Gastroesophageal sphincter (tissue), 4 donors: ENCODE measurements at regions not wholly inside any gene's neighbourhood (a gene's known extent, or its start where the extent isn't known, plus 50 kb on each side); places are given as distances from the start of the nearest gene placed in this dataset.
"Not testable (repeated sequence)": the region's sequence is repeated elsewhere in the genome, so short reads cannot be mapped to it uniquely, and the experiment has no call there.

Source experiments
- ATAC-seq: fragments of 150-250 bp; one replicate; pipeline ENCODE4 v1.9.1; 2016; ENCODE audit warnings: mild to moderate bottlenecking, moderate library complexity
- H3K27ac ChIP-seq, 4 donors: fragments of 200-600 bp; sonication (generic) in 3 of 4; 1 replicate in 3 of 4; 2 replicates in 1 of 4; pipeline ENCODE4 v1.5.1; 2016 to 2019
- H3K27me3 ChIP-seq: fragments of 200-600 bp; sonication (generic); one replicate; pipeline ENCODE4 v1.5.1; 2019
- H3K36me3 ChIP-seq, 2 donors: fragments of 200-600 bp; sonication (generic); one replicate each; pipeline ENCODE4 v1.5.1; 2019; ENCODE audit warnings: control low read depth in 1 of 2
- H3K4me1 ChIP-seq, 3 donors: fragments of 200-600 bp; sonication (generic); 1 replicate in 2 of 3; 2 replicates in 1 of 3; pipeline ENCODE4 v1.5.1; 2016 to 2019; ENCODE audit warnings: control low read depth in 2 of 3
- H3K4me3 ChIP-seq, 2 donors: fragments of 200-600 bp; sonication (generic); one replicate each; pipeline ENCODE4 v1.5.1; 2019; ENCODE audit warnings: mild to moderate bottlenecking in 1 of 2, moderate library complexity in 1 of 2
- H3K9me3 ChIP-seq, 3 donors: fragments of 200-600 bp; sonication (generic); one replicate each; pipeline ENCODE4 v1.5.1; 2017 to 2019; ENCODE audit warnings: control low read depth in 2 of 3
- EP300 ChIP-seq: sonication (generic); formaldehyde crosslinking; IDR thresholded peaks from one replicate; pipeline ENCODE4 v1.6.1; 2017; ENCODE audit warnings: antibody characterized with exemption, mild to moderate bottlenecking
- POLR2A ChIP-seq, 2 donors: fragments of 450-650 bp; IDR thresholded peaks; one replicate each; pipeline ENCODE4 v1.6.1; 2017; ENCODE audit warnings: antibody characterized with exemption in 2 of 2, mild to moderate bottlenecking in 2 of 2, moderate library complexity in 1 of 2
- POLR2AphosphoS5 ChIP-seq: sonication (generic); formaldehyde crosslinking; IDR thresholded peaks from one replicate; pipeline ENCODE4 v1.6.1; 2017; ENCODE audit warnings: antibody characterized with exemption
- WGBS, 2 donors: methylation state at CpG; one replicate each; pipeline ENCODE4 v1.1.5; 2018; ENCODE audit warnings: low coverage in 1 of 2; 5-methylcytosine and 5-hydroxymethylcytosine counted together
- TF ChIP-seq, protein P1 (sequence below), 4 experiments: fragments of 200-600 bp in 2 of 4; fragments of 450-650 bp in 2 of 4; sonication (generic) in 1 of 4; IDR thresholded peaks; one replicate each; pipeline ENCODE4 v1.5.1; 2017 to 2019; ENCODE audit warnings: antibody characterized with exemption in 4 of 4, mild to moderate bottlenecking in 2 of 4, moderate library complexity in 2 of 4

DNA sequence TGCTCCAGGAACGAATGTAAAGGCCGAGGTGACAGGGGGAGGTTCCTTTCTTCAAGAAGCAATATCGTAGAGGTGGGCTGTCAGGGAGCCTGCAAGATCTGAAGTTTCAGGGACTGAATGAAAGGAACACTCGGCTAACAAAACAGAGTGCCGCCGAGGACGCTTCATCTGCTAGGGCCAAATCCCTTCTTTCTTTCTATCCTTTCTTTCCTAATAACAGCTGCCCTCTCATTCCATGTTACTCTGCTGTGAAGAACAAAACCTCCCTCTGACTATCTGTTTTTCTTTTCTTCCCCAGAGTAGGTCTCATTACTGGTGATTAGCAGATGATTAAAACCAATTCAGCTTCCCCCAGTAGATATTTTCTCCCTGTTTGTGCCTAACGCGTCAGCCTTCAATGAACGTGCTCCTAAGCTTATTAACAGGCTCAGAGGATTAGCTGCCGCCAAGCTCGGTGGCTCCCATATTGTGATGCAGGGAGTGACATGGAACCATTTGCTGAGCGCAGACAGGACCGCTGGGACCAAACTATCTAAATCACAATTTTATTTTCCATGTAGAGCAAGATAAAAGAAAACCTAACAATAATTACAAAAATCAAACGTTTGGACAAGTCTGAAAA, 414.6 kb downstream of the TMEM182 start:
- H3K9me3 ChIP-seq, result no peaks in the 10 kb centered on the region
- no peaks in the 10 kb centered on the region for H3K36me3 ChIP-seq
- TF ChIP-seq EP300, result no peak
- no peak for TF ChIP-seq POLR2AphosphoS5
- TF ChIP-seq, protein P1, sequence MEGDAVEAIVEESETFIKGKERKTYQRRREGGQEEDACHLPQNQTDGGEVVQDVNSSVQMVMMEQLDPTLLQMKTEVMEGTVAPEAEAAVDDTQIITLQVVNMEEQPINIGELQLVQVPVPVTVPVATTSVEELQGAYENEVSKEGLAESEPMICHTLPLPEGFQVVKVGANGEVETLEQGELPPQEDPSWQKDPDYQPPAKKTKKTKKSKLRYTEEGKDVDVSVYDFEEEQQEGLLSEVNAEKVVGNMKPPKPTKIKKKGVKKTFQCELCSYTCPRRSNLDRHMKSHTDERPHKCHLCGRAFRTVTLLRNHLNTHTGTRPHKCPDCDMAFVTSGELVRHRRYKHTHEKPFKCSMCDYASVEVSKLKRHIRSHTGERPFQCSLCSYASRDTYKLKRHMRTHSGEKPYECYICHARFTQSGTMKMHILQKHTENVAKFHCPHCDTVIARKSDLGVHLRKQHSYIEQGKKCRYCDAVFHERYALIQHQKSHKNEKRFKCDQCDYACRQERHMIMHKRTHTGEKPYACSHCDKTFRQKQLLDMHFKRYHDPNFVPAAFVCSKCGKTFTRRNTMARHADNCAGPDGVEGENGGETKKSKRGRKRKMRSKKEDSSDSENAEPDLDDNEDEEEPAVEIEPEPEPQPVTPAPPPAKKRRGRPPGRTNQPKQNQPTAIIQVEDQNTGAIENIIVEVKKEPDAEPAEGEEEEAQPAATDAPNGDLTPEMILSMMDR (IDR thresholded peaks at IDR 0.05), result no peak
- TF ChIP-seq POLR2A (IDR thresholded peaks at IDR 0.05), result no peak
- no peak overlapping the region for H3K4me3 ChIP-seq
- H3K27ac ChIP-seq, result no peak overlapping the region
- 79 to 82% methylated on average over 13 of the region's 15 CpGs for WGBS, 2 donors
- H3K27me3 ChIP-seq, result peaks cover 13% of the 10 kb centered on the region
- no peak for ATAC-seq
- H3K4me1 ChIP-seq, result no peaks in the 10 kb centered on the region

DNA sequence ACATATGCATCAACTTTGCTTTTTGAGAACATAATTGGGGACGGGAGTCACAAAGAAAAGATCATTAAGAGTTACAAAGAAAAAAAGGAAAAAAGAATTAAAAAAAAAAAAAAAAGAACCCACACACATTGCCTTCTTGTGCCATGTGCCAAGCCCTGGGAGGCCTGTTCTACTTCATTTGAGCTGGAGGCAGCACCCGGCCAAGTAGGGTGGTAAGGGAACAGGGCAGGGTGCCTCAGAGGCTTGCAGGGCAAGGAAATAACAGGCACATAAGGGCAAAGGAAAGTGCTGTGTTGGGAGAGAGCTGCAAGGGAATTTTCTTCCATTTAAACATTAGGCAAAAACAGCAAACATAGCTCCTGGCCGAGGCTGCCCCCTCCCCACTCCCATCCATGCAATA, 418.0 kb downstream of the TMEM182 start:
- Histone ChIP-seq H3K27me3 (peaks cover 13% of the 10 kb centered on the region), H3K4me3 (no peak overlapping the region), H3K27ac (no peak overlapping the region), H3K4me1 (no peaks in the 10 kb centered on the region), H3K36me3 (no peaks in the 10 kb centered on the region), H3K9me3 (no peaks in the 10 kb centered on the region)
- ATAC-seq, result no peak
- TF ChIP-seq EP300, result no peak
- TF ChIP-seq, protein P1 (IDR thresholded peaks at IDR 0.05), result no peak
- no peak for TF ChIP-seq POLR2A (IDR thresholded peaks at IDR 0.05)
- TF ChIP-seq POLR2AphosphoS5, result no peak
- WGBS, 2 donors, result 28 to 53% methylated on average over 2 to 3 of the region's 3 CpGs

DNA sequence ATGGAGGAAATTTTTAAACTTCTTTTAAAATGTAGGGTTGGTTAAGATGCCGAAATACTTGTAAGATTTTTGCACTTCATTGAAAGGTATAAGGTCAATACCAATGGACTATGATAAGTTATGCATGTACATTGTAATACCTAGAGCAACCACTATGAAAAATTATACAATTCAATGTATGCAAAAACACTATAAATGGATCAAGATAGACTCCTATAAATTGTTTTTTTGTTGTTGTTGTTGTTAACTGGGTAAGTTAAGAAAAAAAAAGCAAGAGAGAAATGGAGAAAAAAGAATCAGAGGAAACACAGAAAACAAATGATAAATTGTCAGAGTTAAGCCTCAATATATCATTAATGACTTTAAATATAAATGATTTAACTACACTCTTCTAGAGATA, 421.2 kb downstream of the TMEM182 start:
- Histone ChIP-seq H3K27me3 (peaks cover 3% of the 10 kb centered on the region), H3K36me3 (no peaks in the 10 kb centered on the region), H3K4me3 (no peak overlapping the region), H3K4me1 (no peaks in the 10 kb centered on the region), H3K27ac (no peak overlapping the region), H3K9me3 (peaks cover 0 to 14% (median 0%) of the 10 kb centered on the region in 3 donors)
- TF ChIP-seq, protein P1 (IDR thresholded peaks at IDR 0.05), result no peak
- TF ChIP-seq EP300 (no peak), POLR2A (IDR thresholded peaks at IDR 0.05) (no peak), POLR2AphosphoS5 (no peak)
- no peak for ATAC-seq
- 43 to 100% methylated on average over 1 of the region's 1 CpG for WGBS, 2 donors

DNA sequence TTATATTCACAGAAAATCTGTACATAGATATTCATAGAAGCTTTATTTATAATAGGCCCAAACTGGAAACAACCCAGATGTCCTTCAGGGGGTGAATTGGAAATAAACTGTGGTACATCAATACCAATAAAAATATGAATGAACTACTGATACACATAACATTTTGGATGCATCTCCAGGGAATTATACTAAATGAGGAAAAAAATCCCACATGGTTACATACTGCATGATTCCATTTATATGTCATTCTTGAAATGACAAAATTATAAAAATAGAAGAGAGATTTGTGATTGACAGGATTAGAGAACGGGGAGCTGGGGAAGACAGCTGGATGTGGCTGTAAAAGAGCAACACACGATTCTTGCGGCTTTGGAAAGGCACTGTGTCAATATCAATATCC, 435.0 kb downstream of the TMEM182 start:
- no peaks in the 10 kb centered on the region for H3K36me3 ChIP-seq
- TF ChIP-seq EP300, result no peak
- TF ChIP-seq, protein P1 (IDR thresholded peaks at IDR 0.05), result no peak
- no peak for TF ChIP-seq POLR2AphosphoS5
- no peak for TF ChIP-seq POLR2A (IDR thresholded peaks at IDR 0.05)
- H3K4me3 ChIP-seq, result no peak overlapping the region
- no peak overlapping the region for H3K27ac ChIP-seq
- WGBS, 2 donors, result 66 to 73% methylated on average over 3 of the region's 3 CpGs
- H3K27me3 ChIP-seq, result no peaks in the 10 kb centered on the region
- ATAC-seq, result no peak
- peaks cover 0 to 23% (median 0%) of the 10 kb centered on the region in 3 donors for H3K9me3 ChIP-seq
- no peaks in the 10 kb centered on the region for H3K4me1 ChIP-seq

DNA sequence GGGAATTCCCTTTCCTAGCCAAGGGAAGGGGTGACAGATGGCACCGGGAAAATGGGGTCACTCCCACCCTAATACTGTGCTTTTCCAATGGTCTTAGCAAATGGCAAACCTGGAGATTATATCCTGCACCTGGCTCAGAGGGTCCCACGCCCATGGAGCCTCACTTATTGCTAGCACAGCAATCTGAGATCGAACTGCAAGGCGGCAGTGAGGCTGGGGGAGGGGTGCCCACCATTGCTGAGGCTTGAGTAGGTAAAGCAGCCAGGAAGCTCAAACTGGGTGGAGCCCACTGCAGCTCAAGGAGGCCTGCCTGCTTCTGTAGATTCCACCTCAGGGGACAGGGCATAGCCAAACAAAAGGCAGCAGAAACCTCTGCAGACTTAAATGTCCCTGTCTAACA, 438.9 kb downstream of the TMEM182 start:
- not testable (repeated sequence) for H3K27me3 ChIP-seq, H3K27ac ChIP-seq, ATAC-seq, H3K4me3 ChIP-seq, H3K36me3 ChIP-seq, H3K4me1 ChIP-seq
- peaks cover 0 to 22% (median 0%) of the 10 kb centered on the region in 3 donors for H3K9me3 ChIP-seq
- WGBS, 2 donors, result no CpG with 5 or more reads among the region's 4 CpGs
